A549 (cell line): ENCODE measurements at regions not wholly inside any gene's neighbourhood (a gene's known extent, or its start where the extent isn't known, plus 50 kb on each side); places are given as distances from the start of the nearest gene placed in this dataset.

Experiments used
- CBX2 ChIP-seq: fragments of 200-600 bp; sonication (generic); IDR thresholded peaks from 2 replicates; pipeline ENCODE4 v1.6.1; 2016; ENCODE audit warnings: low read depth, mild to moderate bottlenecking, borderline replicate concordance
- CEBPB ChIP-seq, 2 experiments: fragments of >200 bp in 1 of 2; sonication (Bioruptor Twin) in 1 of 2; formaldehyde crosslinking in 1 of 2; IDR thresholded peaks; 2 replicates each; pipeline ENCODE4 v1.6.1; 2012 to 2016
- KDM5A ChIP-seq: fragments of 200-600 bp; sonication (generic); IDR thresholded peaks from 2 replicates; pipeline ENCODE4 v1.6.1; 2016; ENCODE audit warnings: antibody characterized with exemption, mild to moderate bottlenecking
- POLR2A ChIP-seq: IDR thresholded peaks from 2 replicates; pipeline ENCODE4 v1.6.1; 2012; ENCODE audit warnings: mild to moderate bottlenecking, low read length
- RAD21 ChIP-seq, 2 experiments: fragments of >200 bp in 1 of 2; sonication (Bioruptor Twin) in 1 of 2; formaldehyde crosslinking in 1 of 2; IDR thresholded peaks in 1 of 2; conservative IDR thresholded peaks in 1 of 2; 2 replicates in 1 of 2; 3 replicates in 1 of 2; pipeline ENCODE4 v1.6.1; 2012 to 2018; ENCODE audit warnings: inconsistent platforms in 1 of 2
- RCOR1 ChIP-seq: fragments of 150-350 bp; IDR thresholded peaks from 2 replicates; pipeline ENCODE4 v1.6.1; 2014; ENCODE audit warnings: antibody characterized with exemption, low read length, low read depth
- ZNF302 ChIP-seq: fragments of 250-450 bp; sonication (Bioruptor Pico); IDR thresholded peaks from 2 replicates; pipeline ENCODE4 v1.9.0; 2021; ENCODE audit warnings: inconsistent platforms, mild to moderate bottlenecking, moderate library complexity
- TF ChIP-seq, protein P1 (sequence below): IDR thresholded peaks from 2 replicates; pipeline ENCODE4 v1.6.1; 2012
- TF ChIP-seq, protein P2 (sequence below): fragments of >200 bp; sonication (Bioruptor Twin); formaldehyde crosslinking; IDR thresholded peaks from 3 replicates; pipeline ENCODE4 v1.5.1; 2016
- TF ChIP-seq, protein P3 (sequence below): fragments of 150-350 bp; IDR thresholded peaks from 2 replicates; pipeline ENCODE4 v1.6.1; 2014; ENCODE audit warnings: low read depth, mild to moderate bottlenecking, low read length
- TF ChIP-seq, protein P4 (sequence below): fragments of 450-650 bp; IDR thresholded peaks from 2 replicates; pipeline ENCODE4 v1.6.1; 2014; ENCODE audit warnings: antibody characterized with exemption
- TF ChIP-seq, protein P5 (sequence below): IDR thresholded peaks from 2 replicates; pipeline ENCODE4 v1.6.1; 2012

DNA sequence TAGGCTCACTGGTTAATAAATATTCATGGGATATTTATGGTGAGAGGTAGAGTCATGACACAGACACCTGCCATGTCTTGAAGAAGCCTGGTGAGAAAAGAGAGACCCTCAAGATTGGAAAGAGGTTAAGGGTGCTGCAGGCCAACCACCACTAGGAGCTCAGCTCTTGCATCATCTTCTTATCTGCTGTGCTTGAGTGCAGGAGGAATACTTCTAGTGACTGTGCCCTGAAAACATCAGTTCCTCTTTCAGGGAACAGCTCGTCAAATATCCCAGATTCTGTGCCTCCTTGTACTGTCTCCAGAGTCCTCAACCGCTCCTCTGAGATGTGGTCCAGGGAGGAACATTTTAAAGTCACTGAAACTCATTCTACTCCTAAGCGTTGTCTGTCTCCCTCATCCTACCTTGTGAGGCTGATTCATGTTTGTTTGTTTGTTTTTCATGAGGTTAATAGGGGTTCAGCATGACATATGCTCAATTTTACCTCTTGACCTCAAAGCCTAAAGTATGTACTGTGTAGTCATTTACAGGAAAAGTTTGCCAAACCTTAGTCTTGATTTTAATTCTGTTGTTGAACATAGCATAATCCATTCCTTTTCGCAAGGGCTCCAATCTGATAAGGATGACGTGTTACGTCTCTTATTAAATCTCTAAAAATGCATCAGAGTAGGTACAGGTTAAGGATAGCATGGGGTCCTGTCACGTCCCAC, 293.1 kb downstream of the C7orf25 start:
- TF ChIP-seq KDM5A (no peak), CEBPB (IDR thresholded peaks at IDR 0.05) (no peak), RAD21 (conservative IDR thresholded peaks at IDR 0.05 in 1 of 2, IDR thresholded peaks at IDR 0.05 in 1 of 2) (no peak), RCOR1 (no peak), POLR2A (no peak), CBX2 (no peak), ZNF302 (CRISPR knock-in tag) (no peak)
- TF ChIP-seq, protein P1, sequence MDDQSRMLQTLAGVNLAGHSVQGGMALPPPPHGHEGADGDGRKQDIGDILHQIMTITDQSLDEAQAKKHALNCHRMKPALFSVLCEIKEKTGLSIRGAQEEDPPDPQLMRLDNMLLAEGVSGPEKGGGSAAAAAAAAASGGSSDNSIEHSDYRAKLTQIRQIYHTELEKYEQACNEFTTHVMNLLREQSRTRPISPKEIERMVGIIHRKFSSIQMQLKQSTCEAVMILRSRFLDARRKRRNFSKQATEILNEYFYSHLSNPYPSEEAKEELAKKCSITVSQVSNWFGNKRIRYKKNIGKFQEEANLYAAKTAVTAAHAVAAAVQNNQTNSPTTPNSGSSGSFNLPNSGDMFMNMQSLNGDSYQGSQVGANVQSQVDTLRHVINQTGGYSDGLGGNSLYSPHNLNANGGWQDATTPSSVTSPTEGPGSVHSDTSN = no peak
- TF ChIP-seq, protein P2, sequence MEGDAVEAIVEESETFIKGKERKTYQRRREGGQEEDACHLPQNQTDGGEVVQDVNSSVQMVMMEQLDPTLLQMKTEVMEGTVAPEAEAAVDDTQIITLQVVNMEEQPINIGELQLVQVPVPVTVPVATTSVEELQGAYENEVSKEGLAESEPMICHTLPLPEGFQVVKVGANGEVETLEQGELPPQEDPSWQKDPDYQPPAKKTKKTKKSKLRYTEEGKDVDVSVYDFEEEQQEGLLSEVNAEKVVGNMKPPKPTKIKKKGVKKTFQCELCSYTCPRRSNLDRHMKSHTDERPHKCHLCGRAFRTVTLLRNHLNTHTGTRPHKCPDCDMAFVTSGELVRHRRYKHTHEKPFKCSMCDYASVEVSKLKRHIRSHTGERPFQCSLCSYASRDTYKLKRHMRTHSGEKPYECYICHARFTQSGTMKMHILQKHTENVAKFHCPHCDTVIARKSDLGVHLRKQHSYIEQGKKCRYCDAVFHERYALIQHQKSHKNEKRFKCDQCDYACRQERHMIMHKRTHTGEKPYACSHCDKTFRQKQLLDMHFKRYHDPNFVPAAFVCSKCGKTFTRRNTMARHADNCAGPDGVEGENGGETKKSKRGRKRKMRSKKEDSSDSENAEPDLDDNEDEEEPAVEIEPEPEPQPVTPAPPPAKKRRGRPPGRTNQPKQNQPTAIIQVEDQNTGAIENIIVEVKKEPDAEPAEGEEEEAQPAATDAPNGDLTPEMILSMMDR = no peak
- TF ChIP-seq, protein P3, sequence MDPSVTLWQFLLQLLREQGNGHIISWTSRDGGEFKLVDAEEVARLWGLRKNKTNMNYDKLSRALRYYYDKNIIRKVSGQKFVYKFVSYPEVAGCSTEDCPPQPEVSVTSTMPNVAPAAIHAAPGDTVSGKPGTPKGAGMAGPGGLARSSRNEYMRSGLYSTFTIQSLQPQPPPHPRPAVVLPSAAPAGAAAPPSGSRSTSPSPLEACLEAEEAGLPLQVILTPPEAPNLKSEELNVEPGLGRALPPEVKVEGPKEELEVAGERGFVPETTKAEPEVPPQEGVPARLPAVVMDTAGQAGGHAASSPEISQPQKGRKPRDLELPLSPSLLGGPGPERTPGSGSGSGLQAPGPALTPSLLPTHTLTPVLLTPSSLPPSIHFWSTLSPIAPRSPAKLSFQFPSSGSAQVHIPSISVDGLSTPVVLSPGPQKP = no peak
- TF ChIP-seq, protein P4, sequence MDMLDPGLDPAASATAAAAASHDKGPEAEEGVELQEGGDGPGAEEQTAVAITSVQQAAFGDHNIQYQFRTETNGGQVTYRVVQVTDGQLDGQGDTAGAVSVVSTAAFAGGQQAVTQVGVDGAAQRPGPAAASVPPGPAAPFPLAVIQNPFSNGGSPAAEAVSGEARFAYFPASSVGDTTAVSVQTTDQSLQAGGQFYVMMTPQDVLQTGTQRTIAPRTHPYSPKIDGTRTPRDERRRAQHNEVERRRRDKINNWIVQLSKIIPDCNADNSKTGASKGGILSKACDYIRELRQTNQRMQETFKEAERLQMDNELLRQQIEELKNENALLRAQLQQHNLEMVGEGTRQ = no peak
- TF ChIP-seq, protein P5, sequence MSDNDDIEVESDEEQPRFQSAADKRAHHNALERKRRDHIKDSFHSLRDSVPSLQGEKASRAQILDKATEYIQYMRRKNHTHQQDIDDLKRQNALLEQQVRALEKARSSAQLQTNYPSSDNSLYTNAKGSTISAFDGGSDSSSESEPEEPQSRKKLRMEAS = no peak
